HG02642 (cell line): ENCODE measurements at regions not wholly inside any gene's neighbourhood (a gene's known extent, or its start where the extent isn't known, plus 50 kb on each side); places are given as distances from the start of the nearest gene placed in this dataset.
"Not testable (repeated sequence)": the region's sequence is repeated elsewhere in the genome, so short reads cannot be mapped to it uniquely, and the experiment has no call there.

Experiments
- ATAC-seq: cut with Tn5 transposase; IDR thresholded peaks from one replicate; pipeline ENCODE4 v1.9.1; 2021; ENCODE audit warnings: mild to moderate bottlenecking; ENCODE audit not compliant: unreplicated experiment, poor library complexity

DNA sequence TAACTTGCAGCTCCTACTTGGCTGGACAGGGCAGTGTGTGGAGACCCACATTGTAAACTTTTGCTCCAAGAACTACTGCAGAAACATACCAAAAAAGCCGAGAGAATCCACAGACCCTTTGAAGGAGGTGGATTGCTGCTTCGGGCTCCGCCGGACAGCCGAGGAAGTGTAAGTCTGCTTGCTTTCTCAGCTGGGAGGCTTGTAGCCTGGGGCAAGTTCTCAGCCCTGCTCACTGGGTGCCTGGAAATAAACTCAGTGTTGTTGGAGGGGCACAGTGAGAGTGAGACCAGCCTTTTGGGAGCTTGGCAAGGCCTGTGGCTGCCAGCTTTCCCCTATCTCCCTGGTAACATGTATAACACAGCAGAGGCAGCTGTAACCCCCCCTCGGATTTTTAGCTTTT, 215.6 kb downstream of the SYK start:
- no peak for ATAC-seq

DNA sequence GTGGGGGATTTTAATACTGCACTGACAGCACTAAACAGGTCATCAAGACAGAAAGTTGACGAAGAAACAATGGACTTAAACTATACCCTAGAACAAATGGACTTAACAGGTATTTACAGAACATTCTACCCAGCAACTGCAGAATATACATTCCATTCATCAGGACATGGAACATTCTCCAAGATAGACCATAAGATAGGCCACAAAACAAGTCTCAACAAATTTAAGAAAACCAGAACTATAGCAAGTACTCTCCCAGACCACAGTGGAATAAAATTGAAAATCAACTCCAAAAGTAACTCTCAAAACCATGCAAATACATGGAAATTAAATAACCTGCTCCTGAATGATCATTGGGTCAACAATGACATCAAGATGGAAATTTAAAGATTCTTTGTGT, 218.3 kb downstream of the SYK start:
- not testable (repeated sequence) for ATAC-seq

- not testable (repeated sequence) for ATAC-seq
These were observed 220.0 kb downstream of the SYK start for GRCh38 chr9:91021656-91022055.

DNA sequence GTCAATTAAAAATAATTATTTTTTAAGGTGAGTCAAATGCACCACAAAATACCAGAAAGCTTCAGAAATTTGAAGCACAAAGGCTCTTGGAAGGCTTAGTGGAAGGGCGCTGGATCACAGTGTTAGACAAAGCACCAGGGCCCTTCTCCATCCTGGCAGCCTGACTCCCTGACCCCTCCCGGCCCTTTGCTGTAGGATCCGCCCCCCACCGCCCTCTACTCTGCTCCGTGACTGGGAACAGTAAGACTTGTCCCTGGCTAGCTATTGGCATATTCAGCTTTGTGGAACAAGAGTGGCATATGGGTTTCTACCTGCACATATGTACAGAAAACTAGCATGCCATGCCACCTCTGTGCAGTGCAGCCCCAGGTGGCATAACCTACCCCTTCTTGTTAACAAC, 222.1 kb downstream of the SYK start:
- no peak for ATAC-seq

- no peak for ATAC-seq
These were observed 223.2 kb downstream of the SYK start for GRCh38 chr9:91024841-91025240.

- no peak for ATAC-seq
These were observed 224.2 kb downstream of the SYK start for GRCh38 chr9:91025856-91026255.

DNA sequence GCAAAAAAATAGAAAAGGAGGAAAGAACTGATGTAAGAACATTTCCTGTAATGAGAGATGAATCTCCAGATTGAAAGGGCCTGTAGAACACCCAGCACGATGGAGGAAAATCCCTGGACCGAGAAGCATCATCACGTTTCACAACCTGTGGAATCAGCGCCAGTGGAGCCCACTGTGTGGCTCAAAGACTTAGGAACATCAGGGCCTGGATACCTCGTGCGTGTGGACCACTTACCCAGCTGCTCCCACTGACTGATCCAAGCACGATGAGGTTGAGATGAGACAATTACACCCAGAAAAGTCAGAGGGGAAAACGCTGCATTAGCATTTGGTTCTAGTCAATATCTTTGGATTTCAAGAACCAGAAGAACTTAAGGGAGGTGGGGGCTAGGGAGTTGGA, 224.6 kb downstream of the SYK start:
- no peak for ATAC-seq

DNA sequence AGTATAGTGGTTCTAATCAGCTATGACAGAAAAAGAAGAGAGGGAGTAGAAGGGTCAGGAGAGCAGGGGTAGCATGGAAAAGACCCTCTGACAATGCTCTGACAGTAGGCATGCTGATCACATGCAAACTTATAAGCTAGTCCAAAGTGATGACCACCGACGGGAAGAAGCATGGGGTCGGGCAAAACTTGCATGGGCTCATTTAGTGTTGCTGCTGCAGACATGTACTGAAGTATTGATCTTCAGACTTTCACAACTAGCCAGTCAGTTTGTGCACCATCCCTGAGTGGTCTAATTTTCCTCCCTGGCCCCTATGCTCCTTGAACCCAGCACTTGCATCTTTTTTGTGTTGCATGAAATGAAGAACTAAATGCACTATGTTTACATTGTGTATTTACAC, 225.4 kb downstream of the SYK start:
- ATAC-seq, result no peak

DNA sequence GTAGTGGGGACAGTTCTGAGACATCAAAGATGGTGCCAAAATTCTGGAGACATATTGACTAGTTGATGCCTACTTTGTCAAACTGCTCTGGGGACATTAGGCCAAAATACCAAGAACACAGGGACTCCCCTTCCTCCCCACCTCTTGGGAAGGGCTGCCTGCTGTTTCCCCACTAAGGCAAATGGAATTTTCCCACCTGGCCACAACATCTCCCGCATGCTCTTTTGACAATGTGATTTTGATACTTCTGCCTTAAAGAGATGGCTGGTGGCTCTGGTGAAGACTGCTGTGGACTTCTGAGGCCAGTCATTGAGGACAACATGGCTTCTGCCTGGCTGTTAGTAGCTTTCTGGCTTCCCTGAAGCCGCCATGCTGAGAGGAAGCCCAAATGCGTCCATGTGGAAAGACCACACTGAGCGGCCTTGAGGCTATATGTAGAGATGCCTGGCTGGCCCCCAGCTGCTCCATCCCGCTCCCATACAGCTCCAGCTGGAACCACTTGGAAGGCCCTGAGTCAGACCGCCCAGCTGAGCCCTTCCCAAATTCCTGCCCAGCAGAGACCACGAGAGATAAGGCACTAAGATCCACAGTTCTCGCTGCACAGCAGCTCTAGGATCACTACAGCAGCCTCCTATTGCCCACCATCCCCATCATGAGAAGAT, 226.7 kb downstream of the SYK start:
- no peak for ATAC-seq

- no peak for ATAC-seq
These were observed 228.2 kb downstream of the SYK start for GRCh38 chr9:91029650-91030361.

DNA sequence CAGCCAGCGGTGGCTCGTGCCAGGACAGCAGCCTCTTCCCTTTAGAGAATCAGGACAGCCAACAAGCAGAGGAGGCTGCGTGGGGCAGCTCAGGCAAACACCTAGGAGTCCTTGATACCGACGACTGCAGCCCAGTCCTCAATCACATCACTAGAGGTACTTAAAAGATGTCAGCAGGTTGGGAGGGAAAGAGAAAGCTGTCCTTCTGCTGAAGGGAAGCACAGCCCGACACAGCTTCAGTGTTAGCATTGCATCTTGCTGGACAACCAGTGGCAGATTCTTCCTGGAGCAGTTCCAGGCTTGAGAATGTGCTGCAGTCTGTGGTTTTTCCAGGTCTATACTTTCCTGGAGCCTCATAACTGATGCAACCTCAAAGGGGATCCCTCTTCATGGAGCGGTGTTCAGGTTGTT, 230.5 kb downstream of the SYK start:
- no peak for ATAC-seq

DNA sequence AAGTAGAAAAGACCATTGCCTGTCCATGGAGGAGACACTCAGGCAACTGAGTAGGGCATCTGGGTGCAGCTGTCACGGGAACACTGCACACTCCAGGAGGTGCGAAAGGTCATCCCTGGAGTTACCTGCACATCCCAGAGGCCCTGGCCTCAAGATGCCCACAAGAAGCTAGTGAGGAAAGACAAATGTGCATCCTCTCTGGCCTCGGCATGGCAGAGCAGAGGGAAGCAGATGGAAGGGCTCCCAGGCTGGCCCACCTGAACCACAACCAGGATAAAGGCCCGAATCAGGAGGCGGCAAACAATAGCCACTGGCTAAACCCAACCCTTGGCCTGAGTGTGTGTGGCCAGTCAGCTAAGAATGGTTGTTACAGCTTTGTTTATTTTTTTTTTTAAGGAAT, 231.7 kb downstream of the SYK start:
- ATAC-seq, result no peak

DNA sequence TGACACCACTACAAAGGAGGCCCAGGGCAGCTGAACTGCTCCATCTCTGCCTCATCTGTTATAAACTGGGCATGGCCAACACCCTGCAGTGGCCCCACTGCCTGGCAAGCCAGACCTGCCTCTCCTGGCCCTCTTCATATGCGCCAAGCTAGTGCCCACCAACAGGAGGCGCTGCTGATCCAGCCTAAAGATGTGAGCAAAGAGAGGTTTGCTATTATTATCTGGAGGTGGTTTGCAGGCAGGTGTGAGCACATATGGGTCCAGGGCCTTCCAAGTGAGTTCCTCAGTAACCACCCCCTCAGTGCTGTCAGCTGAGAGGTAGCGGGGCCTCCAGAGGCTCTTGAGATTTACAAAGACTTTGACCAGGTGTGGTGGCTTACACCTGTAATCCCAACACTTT, 232.2 kb downstream of the SYK start:
- ATAC-seq, result no peak

DNA sequence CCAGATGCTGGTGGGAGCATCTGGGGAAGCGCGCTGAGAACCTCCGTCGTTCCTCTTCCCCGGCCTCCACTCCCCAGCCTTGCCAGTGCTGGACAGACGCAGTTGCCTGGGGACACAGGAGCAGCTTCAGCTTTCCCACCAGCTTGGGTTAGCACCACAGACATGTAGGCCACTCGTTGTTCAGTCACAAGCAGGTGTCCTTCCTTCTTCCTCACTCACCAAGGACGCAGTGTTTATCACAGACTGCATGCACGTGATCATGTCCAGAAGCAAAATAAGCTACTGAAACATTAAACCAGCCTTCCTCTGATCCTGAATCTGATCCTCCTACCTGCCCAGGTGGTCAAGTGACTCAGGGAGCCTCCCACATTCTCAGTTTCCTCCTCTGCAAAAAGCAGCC, 232.9 kb downstream of the SYK start:
- ATAC-seq, result no peak

- ATAC-seq, result no peak
These were observed 233.6 kb downstream of the SYK start for GRCh38 chr9:91034976-91035824.

- ATAC-seq, result no peak
These were observed 234.2 kb downstream of the SYK start for GRCh38 chr9:91035825-91036208.

GRCh38 chr9:91036356-91036755, 234.7 kb downstream of the SYK start:
- ATAC-seq, result no peak

DNA sequence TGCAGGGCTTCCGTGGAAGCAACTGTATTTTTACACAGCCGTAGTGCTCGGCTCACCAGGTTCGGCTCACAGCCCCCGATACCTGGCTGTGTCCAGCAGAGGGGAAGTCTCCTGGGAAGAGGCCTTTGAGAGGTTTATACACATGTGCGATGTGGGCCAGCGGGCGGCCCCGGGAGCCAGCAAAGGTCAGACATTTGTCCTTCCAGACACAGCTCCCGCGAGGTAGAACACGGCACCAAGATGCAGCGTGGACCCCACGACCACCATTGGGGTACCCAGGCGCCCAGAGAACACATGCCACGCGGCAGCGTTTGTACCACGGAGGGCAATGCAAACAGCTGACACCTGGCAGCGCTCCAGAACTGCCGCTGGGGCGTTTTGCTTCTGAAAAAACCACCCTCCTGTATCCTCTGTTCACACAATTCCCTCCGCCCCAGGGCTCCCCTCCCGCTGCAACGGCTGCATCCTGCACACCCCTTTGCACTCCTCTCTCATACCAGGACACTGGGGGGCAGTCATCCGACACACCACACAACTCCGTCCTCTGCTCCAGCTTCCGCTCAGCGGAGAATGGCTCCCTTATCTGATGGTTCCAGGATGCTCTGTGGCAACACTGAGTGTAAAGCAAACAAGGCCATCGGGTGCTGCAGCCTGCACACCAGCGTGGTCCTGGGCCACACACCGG, 235.3 kb downstream of the SYK start:
- no peak for ATAC-seq

DNA sequence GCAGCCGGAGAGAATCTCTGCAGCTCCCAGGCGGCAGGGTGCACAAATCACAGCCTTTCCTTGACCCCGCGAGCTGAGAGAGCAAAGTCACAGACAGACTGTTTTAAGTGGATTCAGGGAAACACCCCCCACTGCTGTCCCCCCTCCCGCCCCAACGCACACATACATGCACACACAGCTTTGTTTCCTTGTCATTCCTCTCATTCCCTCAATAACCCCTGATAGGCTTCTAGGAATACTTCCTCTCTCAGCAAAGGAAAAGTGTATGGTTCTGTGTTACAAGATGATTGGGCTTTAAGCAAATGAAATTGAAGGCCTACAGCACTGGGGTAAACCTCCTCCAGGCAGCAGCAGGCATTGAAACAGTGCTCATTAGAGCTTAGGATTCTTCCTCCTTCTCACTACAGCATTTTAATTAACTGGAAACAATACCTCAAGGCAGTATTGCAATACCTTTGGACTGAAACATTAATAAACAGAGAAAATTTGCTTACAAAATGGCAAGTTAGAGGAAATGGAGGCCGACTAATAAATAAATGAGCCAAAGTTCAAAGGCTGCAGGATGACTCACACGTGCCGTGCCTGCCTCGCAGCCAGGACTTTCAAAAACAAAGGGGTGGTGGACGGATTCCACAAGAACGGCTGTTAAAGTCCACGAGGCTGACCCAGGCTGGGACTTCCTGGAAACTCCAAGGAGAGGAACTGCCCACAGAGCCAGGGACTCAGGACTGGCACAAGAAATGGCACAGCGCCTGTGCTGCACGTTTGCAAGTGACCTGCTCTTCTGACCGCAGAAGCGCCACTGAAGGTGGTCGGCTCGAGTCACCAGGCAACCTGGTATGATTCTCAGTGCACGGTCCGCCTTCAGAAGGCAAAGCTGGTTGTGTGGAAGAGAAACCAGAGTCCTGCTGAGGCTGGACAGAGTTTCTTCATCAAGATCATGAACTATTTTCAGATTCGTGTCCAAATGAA, 236.2 kb downstream of the SYK start:
- ATAC-seq, result no peak
